GM19397 (cell line): ENCODE measurements at regions not wholly inside any gene's neighbourhood (a gene's known extent, or its start where the extent isn't known, plus 50 kb on each side); places are given as distances from the start of the nearest gene placed in this dataset.
"Not testable (repeated sequence)": the region's sequence is repeated elsewhere in the genome, so short reads cannot be mapped to it uniquely, and the experiment has no call there.

Source experiments
- ATAC-seq: cut with Tn5 transposase; IDR thresholded peaks from one replicate; pipeline ENCODE4 v1.9.1; 2021; ENCODE audit warnings: mild to moderate bottlenecking, moderate library complexity; ENCODE audit not compliant: unreplicated experiment

- ATAC-seq: no peak
Observed at GRCh38 chr6:165173484-165173883, 135.9 kb downstream of the C6orf118 start.

GRCh38 chr6:165167861-165168260, 141.5 kb downstream of the C6orf118 start:
- ATAC-seq: no peak

- ATAC-seq: no peak
Observed at GRCh38 chr6:165167311-165167710, 142.1 kb downstream of the C6orf118 start.

GRCh38 chr6:165163519-165163918, 145.9 kb downstream of the C6orf118 start:
- no peak for ATAC-seq

- no peak for ATAC-seq
Observed at GRCh38 chr6:165159460-165159859, 149.9 kb downstream of the C6orf118 start.

GRCh38 chr6:165146456-165146855, 162.9 kb downstream of the C6orf118 start:
- ATAC-seq: no peak

GRCh38 chr6:165135889-165136288, 173.5 kb downstream of the C6orf118 start:
- ATAC-seq: no peak

- ATAC-seq: no peak
Observed at GRCh38 chr6:165129086-165129485, 180.3 kb downstream of the C6orf118 start.

GRCh38 chr6:165127743-165128142, 181.7 kb downstream of the C6orf118 start:
- ATAC-seq: not testable (repeated sequence)

GRCh38 chr6:165124681-165125080, 184.7 kb downstream of the C6orf118 start:
- ATAC-seq: not testable (repeated sequence)

- ATAC-seq: no peak
Observed at GRCh38 chr6:165119231-165120020, 190.0 kb downstream of the C6orf118 start.

GRCh38 chr6:165118736-165119135, 190.7 kb downstream of the C6orf118 start:
- ATAC-seq: no peak

- ATAC-seq: no peak
Observed at GRCh38 chr6:165117806-165118205, 191.6 kb downstream of the C6orf118 start.

GRCh38 chr6:165117121-165117520, 192.3 kb downstream of the C6orf118 start:
- no peak for ATAC-seq

GRCh38 chr6:165110860-165111259, 198.5 kb downstream of the C6orf118 start:
- ATAC-seq: no peak

- no peak for ATAC-seq
Observed at GRCh38 chr6:165109011-165109410, 200.4 kb downstream of the C6orf118 start.

GRCh38 chr6:165106261-165106660, 203.1 kb downstream of the C6orf118 start:
- no peak for ATAC-seq

GRCh38 chr6:165098165-165098564, 211.2 kb downstream of the C6orf118 start:
- ATAC-seq: no peak

GRCh38 chr6:165096868-165097267, 212.5 kb downstream of the C6orf118 start:
- no peak for ATAC-seq

- ATAC-seq: no peak
Observed at GRCh38 chr6:165096209-165096608, 213.2 kb downstream of the C6orf118 start.

GRCh38 chr6:165092881-165093595, 216.4 kb downstream of the C6orf118 start:
- ATAC-seq: no peak

- ATAC-seq: no peak
Observed at GRCh38 chr6:165091121-165091785, 218.2 kb downstream of the C6orf118 start.
